Mesenchymal stem cell (in vitro differentiated cells and primary cell): ENCODE measurements at regions not wholly inside any gene's neighbourhood (a gene's known extent, or its start where the extent isn't known, plus 50 kb on each side); places are given as distances from the start of the nearest gene placed in this dataset.

Experiments used
- DNase-seq: peaks from one replicate; pipeline ENCODE4 v3.0.0-alpha.2; 2013
- H2AFZ ChIP-seq: one replicate; pipeline ENCODE4 v1.6.1; 2013; ENCODE audit warnings: low read depth, mild to moderate bottlenecking, control low read depth, inconsistent platforms, low read length, moderate library complexity
- H2AK5ac ChIP-seq: 2 replicates; pipeline ENCODE4 v1.6.1; 2013; ENCODE audit warnings: low read length, moderate library complexity, mild to moderate bottlenecking, inconsistent platforms; ENCODE audit not compliant: severe bottlenecking
- H2BK120ac ChIP-seq: one replicate; pipeline ENCODE4 v1.6.1; 2013; ENCODE audit warnings: low read depth, mild to moderate bottlenecking, inconsistent platforms, low read length, moderate library complexity
- H2BK12ac ChIP-seq, 2 experiments: one replicate each; pipeline ENCODE4 v1.6.1; 2013; ENCODE audit warnings: inconsistent platforms in 2 of 2, low read length in 2 of 2, mild to moderate bottlenecking in 2 of 2, moderate library complexity in 2 of 2, control low read depth in 1 of 2
- H2BK15ac ChIP-seq: one replicate; pipeline ENCODE4 v1.6.1; 2013; ENCODE audit warnings: mild to moderate bottlenecking, low read depth, inconsistent platforms; ENCODE audit not compliant: poor library complexity, severe bottlenecking
- H2BK5ac ChIP-seq: 2 replicates; pipeline ENCODE4 v1.6.1; 2013; ENCODE audit warnings: low read depth, mild to moderate bottlenecking, low read length, control low read depth, inconsistent platforms; ENCODE audit not compliant: poor library complexity, severe bottlenecking
- H3K14ac ChIP-seq, 2 experiments: one replicate each; pipeline ENCODE4 v1.6.1; 2013; ENCODE audit warnings: inconsistent platforms in 2 of 2, low read length in 2 of 2, control low read depth in 1 of 2, mild to moderate bottlenecking in 1 of 2, moderate library complexity in 1 of 2
- H3K18ac ChIP-seq, 2 experiments: one replicate each; pipeline ENCODE4 v1.6.1; 2013; ENCODE audit warnings: inconsistent platforms in 2 of 2, low read length in 2 of 2, control low read depth in 1 of 2, low read depth in 1 of 2, mild to moderate bottlenecking in 1 of 2
- H3K23ac ChIP-seq, 2 experiments: one replicate each; pipeline ENCODE4 v1.6.1; 2013; ENCODE audit warnings: inconsistent platforms in 2 of 2, low read length in 2 of 2, mild to moderate bottlenecking in 2 of 2, moderate library complexity in 2 of 2, control low read depth in 1 of 2
- H3K27ac ChIP-seq: 2 replicates; pipeline ENCODE4 v1.5.1; 2013; ENCODE audit warnings: mild to moderate bottlenecking, moderate library complexity, low read length, control low read depth, inconsistent platforms; ENCODE audit not compliant: poor library complexity, severe bottlenecking
- H3K27me3 ChIP-seq, 2 experiments: 2 replicates each; pipeline versions ENCODE4 v1.6.1 to v1.7.0; 2013; ENCODE audit warnings: low read length in 2 of 2, mild to moderate bottlenecking in 2 of 2, moderate library complexity in 2 of 2, control low read depth in 1 of 2, inconsistent platforms in 1 of 2; ENCODE audit not compliant: control insufficient read depth in 1 of 2, insufficient read depth in 1 of 2
- H3K36me3 ChIP-seq, 2 experiments: 2 replicates each; pipeline versions ENCODE4 v1.6.1 to v1.7.0; 2013; ENCODE audit warnings: low read length in 2 of 2, control low read depth in 1 of 2, inconsistent platforms in 1 of 2, low read depth in 1 of 2, mild to moderate bottlenecking in 1 of 2; ENCODE audit not compliant: insufficient read depth in 2 of 2, control insufficient read depth in 1 of 2
- H3K4ac ChIP-seq, 2 experiments: one replicate each; pipeline ENCODE4 v1.6.1; 2013; ENCODE audit warnings: inconsistent platforms in 2 of 2, low read length in 2 of 2, mild to moderate bottlenecking in 2 of 2, moderate library complexity in 2 of 2, control low read depth in 1 of 2, low read depth in 1 of 2
- H3K4me1 ChIP-seq: 2 replicates; pipeline ENCODE4 v1.6.1; 2013; ENCODE audit warnings: low read depth, low read length, control low read depth; ENCODE audit not compliant: control insufficient read depth, insufficient read depth
- H3K4me2 ChIP-seq: 2 replicates; pipeline ENCODE4 v1.6.1; 2013; ENCODE audit warnings: low read length, mild to moderate bottlenecking, inconsistent platforms; ENCODE audit not compliant: poor library complexity, severe bottlenecking
- H3K4me3 ChIP-seq, 2 experiments: 2 replicates each; pipeline versions ENCODE4 v1.5.1 to v1.7.0; 2013; ENCODE audit warnings: low read length in 2 of 2, mild to moderate bottlenecking in 2 of 2, control low read depth in 1 of 2, low read depth in 1 of 2; ENCODE audit not compliant: insufficient read depth in 1 of 2
- H3K79me1 ChIP-seq: replicated peaks from 2 replicates; pipeline ENCODE4 v1.6.1; 2013; ENCODE audit warnings: mild to moderate bottlenecking, control low read depth, low read length, inconsistent platforms; ENCODE audit not compliant: poor library complexity, severe bottlenecking
- H3K9ac ChIP-seq: 2 replicates; pipeline ENCODE4 v1.7.0; 2013; ENCODE audit warnings: mild to moderate bottlenecking, low read length, moderate library complexity
- H3K9me3 ChIP-seq: 2 replicates; pipeline ENCODE4 v1.7.0; 2013; ENCODE audit warnings: mild to moderate bottlenecking, low read length; ENCODE audit not compliant: control insufficient read depth
- H4K8ac ChIP-seq: one replicate; pipeline ENCODE4 v1.6.1; 2013; ENCODE audit warnings: inconsistent platforms, mild to moderate bottlenecking, low read length, moderate library complexity
- H4K91ac ChIP-seq: one replicate; pipeline ENCODE4 v1.6.1; 2013; ENCODE audit warnings: mild to moderate bottlenecking, low read length, inconsistent platforms
- WGBS: methylation state at CpG from one replicate; pipeline ENCODE4 v1.1.7; 2013; ENCODE audit warnings: mixed read lengths; 5-methylcytosine and 5-hydroxymethylcytosine counted together

DNA sequence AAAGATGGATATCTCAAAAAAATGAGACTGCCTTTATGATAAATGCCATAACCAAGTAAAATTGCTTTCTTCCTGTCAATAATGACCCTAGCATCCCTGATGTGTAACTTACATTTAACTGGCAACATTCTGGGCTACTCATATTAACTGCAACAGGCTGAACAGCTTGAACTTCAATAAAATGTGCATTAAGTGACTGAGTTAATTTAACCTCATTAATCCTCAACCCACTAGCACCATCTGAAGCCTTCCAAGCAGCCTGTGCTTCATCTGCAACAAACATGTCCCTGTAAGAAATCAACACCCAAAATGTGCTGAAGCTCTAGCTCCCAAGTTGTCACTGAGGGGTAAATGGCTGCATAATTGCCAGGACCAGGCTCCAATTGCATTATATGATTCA is 296.2 kb upstream of the ZC3H15 start:
- no peak for DNase-seq
- H3K18ac ChIP-seq: no peak overlapping the region
- no peak overlapping the region for H2BK15ac ChIP-seq
- no peak overlapping the region for H2AK5ac ChIP-seq
- no peak overlapping the region for H2BK12ac ChIP-seq
- H3K4ac ChIP-seq: no peak overlapping the region
- H2BK120ac ChIP-seq: no peak overlapping the region
- H3K4me2 ChIP-seq: no peak overlapping the region
- H3K36me3 ChIP-seq: no peaks in the 10 kb centered on the region
- H3K27ac ChIP-seq: no peak overlapping the region
- H3K4me3 ChIP-seq: no peak overlapping the region
- no peaks in the 10 kb centered on the region for H3K9me3 ChIP-seq
- no peak overlapping the region for H3K23ac ChIP-seq
- no peaks in the 10 kb centered on the region for H3K27me3 ChIP-seq
- H3K9ac ChIP-seq: no peak overlapping the region
- H3K79me1 ChIP-seq: no peaks in the 10 kb centered on the region
- H2BK5ac ChIP-seq: no peak overlapping the region
- no peak overlapping the region for H3K14ac ChIP-seq
- H4K8ac ChIP-seq: no peak overlapping the region
- H4K91ac ChIP-seq: no peak overlapping the region
- H2AFZ ChIP-seq: no peak overlapping the region
- H3K4me1 ChIP-seq: no peaks in the 10 kb centered on the region

- Histone ChIP-seq H4K91ac (no peak overlapping the region), H3K4ac (no peak overlapping the region), H3K27ac (no peak overlapping the region), H3K27me3 (no peaks in the 10 kb centered on the region), H2AFZ (no peak overlapping the region), H4K8ac (no peak overlapping the region), H3K9ac (no peak overlapping the region), H3K4me2 (no peak overlapping the region), H2BK12ac (no peak overlapping the region), H3K9me3 (no peaks in the 10 kb centered on the region), H3K79me1 (no peaks in the 10 kb centered on the region), H3K4me3 (no peak overlapping the region), H2AK5ac (no peak overlapping the region), H3K18ac (no peak overlapping the region), H3K23ac (no peak overlapping the region), H3K36me3 (no peaks in the 10 kb centered on the region), H3K4me1 (no peaks in the 10 kb centered on the region), H2BK5ac (no peak overlapping the region), H2BK120ac (no peak overlapping the region), H2BK15ac (no peak overlapping the region), H3K14ac (no peak overlapping the region)
- no peak for DNase-seq
- WGBS: 93% methylated on average over 2 of the region's 3 CpGs
Measured at GRCh38 chr2:186195696-186196095, 290.4 kb upstream of the ZC3H15 start.

DNA sequence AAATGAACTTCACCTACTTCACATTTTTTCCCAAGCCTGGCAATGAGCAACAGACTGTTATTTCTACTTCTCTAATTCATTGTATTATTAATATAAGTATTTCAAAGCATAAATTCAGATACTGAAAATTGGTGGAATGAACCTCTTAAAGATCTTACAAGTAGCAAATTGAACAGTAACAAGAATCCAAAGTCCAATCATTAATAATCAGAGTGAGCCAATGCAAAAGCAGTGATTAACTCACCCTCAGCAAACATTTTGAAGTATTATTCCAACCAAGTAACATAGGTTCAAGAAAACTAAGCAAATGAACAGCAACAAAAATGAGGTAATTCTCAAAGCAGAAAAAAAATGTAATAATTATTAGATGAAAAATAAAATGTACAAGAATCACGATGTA is 288.1 kb upstream of the ZC3H15 start:
- no peaks in the 10 kb centered on the region for H3K36me3 ChIP-seq
- no CpG with 5 or more reads among the region's 1 CpG for WGBS

GRCh38 chr2:186199029-186199428 is 287.0 kb upstream of the ZC3H15 start:
- Histone ChIP-seq H3K27ac (no peak overlapping the region), H2AK5ac (no peak overlapping the region), H3K4me3 (no peak overlapping the region), H3K36me3 (no peaks in the 10 kb centered on the region), H3K18ac (no peak overlapping the region), H3K23ac (no peak overlapping the region), H4K8ac (no peak overlapping the region), H3K4me2 (no peak overlapping the region), H3K9ac (no peak overlapping the region), H3K14ac (no peak overlapping the region), H3K79me1 (no peaks in the 10 kb centered on the region), H3K4ac (no peak overlapping the region), H3K9me3 (no peaks in the 10 kb centered on the region), H2AFZ (no peak overlapping the region), H3K4me1 (no peaks in the 10 kb centered on the region), H3K27me3 (no peaks in the 10 kb centered on the region), H2BK120ac (no peak overlapping the region), H2BK15ac (no peak overlapping the region), H2BK12ac (no peak overlapping the region), H2BK5ac (no peak overlapping the region), H4K91ac (no peak overlapping the region)
- WGBS: no CpG with 5 or more reads among the region's 1 CpG
- no peak for DNase-seq

More for the DNA sequence above, 288.1 kb upstream of the ZC3H15 start:
- no peak overlapping the region for H3K27ac ChIP-seq
- no peaks in the 10 kb centered on the region for H3K9me3 ChIP-seq
- H3K4me1 ChIP-seq: no peaks in the 10 kb centered on the region
- no peak overlapping the region for H3K9ac ChIP-seq
- H4K91ac ChIP-seq: no peak overlapping the region
- H2BK12ac ChIP-seq: no peak overlapping the region
- no peak overlapping the region for H2AK5ac ChIP-seq
- H3K23ac ChIP-seq: no peak overlapping the region
- no peak overlapping the region for H3K14ac ChIP-seq
- H3K18ac ChIP-seq: no peak overlapping the region
- H4K8ac ChIP-seq: no peak overlapping the region
- H2AFZ ChIP-seq: no peak overlapping the region
- no peaks in the 10 kb centered on the region for H3K79me1 ChIP-seq
- no peaks in the 10 kb centered on the region for H3K27me3 ChIP-seq
- no peak for DNase-seq
- H3K4me2 ChIP-seq: no peak overlapping the region
- no peak overlapping the region for H2BK5ac ChIP-seq
- no peak overlapping the region for H3K4ac ChIP-seq
- no peak overlapping the region for H3K4me3 ChIP-seq
- no peak overlapping the region for H2BK15ac ChIP-seq
- H2BK120ac ChIP-seq: no peak overlapping the region
